ENCODE measurements at regions not wholly inside any gene's neighbourhood (a gene's known extent, or its start where the extent isn't known, plus 50 kb on each side); places are given as distances from the start of the nearest gene placed in this dataset.

DNA sequence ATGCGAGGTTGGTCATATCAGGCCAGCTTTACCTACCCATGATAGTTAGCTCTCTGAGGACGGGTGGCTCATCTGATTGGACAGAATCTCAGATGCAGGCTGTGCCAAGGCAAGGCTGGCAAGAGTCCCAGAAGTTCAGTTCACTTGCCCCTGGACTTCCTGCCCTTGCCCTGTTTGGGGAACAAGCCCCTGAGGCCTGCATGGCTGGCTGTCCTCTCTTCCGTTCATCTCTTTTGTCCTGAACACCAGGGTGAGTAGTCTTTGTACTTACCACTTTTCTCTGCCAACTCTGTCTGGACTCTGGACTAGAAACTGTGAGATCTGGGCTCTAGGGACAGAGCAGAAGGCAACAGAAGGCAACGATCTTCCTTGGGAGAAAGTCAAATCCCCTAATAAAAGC, 769.9 kb downstream of the QKI start:
- TF ChIP-seq ZNF282 (IDR thresholded peaks at IDR 0.05; ENCODE audit: partially characterized antibody) (no peak), ZNF446 (CRISPR knock-in tag; IDR thresholded peaks at IDR 0.05) (no peak), ZFP1 (CRISPR knock-in tag; IDR thresholded peaks at IDR 0.05) (no peak)

Data from HepG2 (cell line).